ENCODE measurements at regions not wholly inside any gene's neighbourhood (a gene's known extent, or its start where the extent isn't known, plus 50 kb on each side); places are given as distances from the start of the nearest gene placed in this dataset.
A peak's percentile ranks its signal among the peaks of the same experiment; 100 is the strongest.
"Not testable (repeated sequence)": the region's sequence is repeated elsewhere in the genome, so short reads cannot be mapped to it uniquely, and the experiment has no call there.

- 100% methylated on average over 1 of the region's 3 CpGs for WGBS (ENCODE audit: extremely low coverage, insufficient coverage, insufficient read length)
- H3K4me3 ChIP-seq (ENCODE audit: low read depth, low read length) = peak overlapping the region; percentile 45
Observed at GRCh38 chr9:108247391-108247790, 608.4 kb downstream of the ACTL7B start.

GRCh38 chr9:108245901-108246300 lies 609.9 kb downstream of the ACTL7B start:
- no peak overlapping the region for H3K4me2 ChIP-seq (ENCODE audit: low read length)
- H3K79me2 ChIP-seq (ENCODE audit: control insufficient read depth, insufficient read depth, low read length, poor library complexity) = no peaks in the 10 kb centered on the region
- no peak overlapping the region for H3K9ac ChIP-seq (ENCODE audit: low read length)
- peaks cover 2% of the 10 kb centered on the region for H3K9me3 ChIP-seq (ENCODE audit: insufficient read depth, low read depth, low read length)
- H3K4me3 ChIP-seq (ENCODE audit: low read depth, low read length) = no peak overlapping the region
- no peak overlapping the region for H3K18ac ChIP-seq (ENCODE audit: low read length)
- H3K23ac ChIP-seq (ENCODE audit: low read length) = no peak overlapping the region
- no peaks in the 10 kb centered on the region for H3K4me1 ChIP-seq (ENCODE audit: control insufficient read depth in 1 of 2, insufficient read depth in 2 of 2, low read length in 2 of 2)
- H4K8ac ChIP-seq (ENCODE audit: low read depth, low read length) = no peak overlapping the region
- WGBS (ENCODE audit: extremely low coverage, insufficient coverage, insufficient read length) = no CpG with 5 or more reads among the region's 1 CpG
- H3K27me3 ChIP-seq (ENCODE audit: insufficient read depth, low read length) = no peaks in the 10 kb centered on the region
- H2BK5ac ChIP-seq (ENCODE audit: low read depth, low read length, poor library complexity) = no peak overlapping the region
- no peak overlapping the region for H2BK120ac ChIP-seq (ENCODE audit: insufficient read depth, low read length, poor library complexity)
- H3K36me3 ChIP-seq (ENCODE audit: control insufficient read depth in 1 of 2, insufficient read depth in 2 of 2, low read length in 2 of 2) = no peaks in the 10 kb centered on the region
- no peak overlapping the region for H2BK12ac ChIP-seq (ENCODE audit: low read length)
- H3K14ac ChIP-seq (ENCODE audit: low read length) = no peak overlapping the region
- H4K12ac ChIP-seq (ENCODE audit: low read depth, low read length) = no peak overlapping the region
- no peak overlapping the region for H2AK5ac ChIP-seq (ENCODE audit: low read length)
- H2AFZ ChIP-seq (ENCODE audit: insufficient read depth, low read length, poor library complexity) = no peak overlapping the region
- no peak overlapping the region for H4K91ac ChIP-seq (ENCODE audit: low read depth, low read length)
- H3K79me1 ChIP-seq (ENCODE audit: low read length) = no peaks in the 10 kb centered on the region
- no peak for DNase-seq
- H3K27ac ChIP-seq (ENCODE audit: low read depth, low read length) = no peak overlapping the region
- no peak overlapping the region for H3K4ac ChIP-seq (ENCODE audit: low read depth, low read length)

More at GRCh38 chr9:108247391-108247790, 608.4 kb downstream of the ACTL7B start:
- not testable (repeated sequence) for H2AK5ac ChIP-seq (ENCODE audit: low read length); H3K27me3 ChIP-seq (ENCODE audit: insufficient read depth, low read length); H2AFZ ChIP-seq (ENCODE audit: insufficient read depth, low read length, poor library complexity); H3K9me3 ChIP-seq (ENCODE audit: insufficient read depth, low read depth, low read length); DNase-seq; H3K79me2 ChIP-seq (ENCODE audit: control insufficient read depth, insufficient read depth, low read length, poor library complexity); H2BK5ac ChIP-seq (ENCODE audit: low read depth, low read length, poor library complexity); H3K4ac ChIP-seq (ENCODE audit: low read depth, low read length); H3K4me1 ChIP-seq (ENCODE audit: control insufficient read depth in 1 of 2, insufficient read depth in 2 of 2, low read length in 2 of 2); H3K18ac ChIP-seq (ENCODE audit: low read length); H3K4me2 ChIP-seq (ENCODE audit: low read length); H3K27ac ChIP-seq (ENCODE audit: low read depth, low read length); H3K36me3 ChIP-seq (ENCODE audit: control insufficient read depth in 1 of 2, insufficient read depth in 2 of 2, low read length in 2 of 2); H3K23ac ChIP-seq (ENCODE audit: low read length); H4K12ac ChIP-seq (ENCODE audit: low read depth, low read length); H2BK120ac ChIP-seq (ENCODE audit: insufficient read depth, low read length, poor library complexity); H2BK12ac ChIP-seq (ENCODE audit: low read length); H4K8ac ChIP-seq (ENCODE audit: low read depth, low read length); H3K14ac ChIP-seq (ENCODE audit: low read length); H3K9ac ChIP-seq (ENCODE audit: low read length); H3K79me1 ChIP-seq (ENCODE audit: low read length); H4K91ac ChIP-seq (ENCODE audit: low read depth, low read length)

DNA sequence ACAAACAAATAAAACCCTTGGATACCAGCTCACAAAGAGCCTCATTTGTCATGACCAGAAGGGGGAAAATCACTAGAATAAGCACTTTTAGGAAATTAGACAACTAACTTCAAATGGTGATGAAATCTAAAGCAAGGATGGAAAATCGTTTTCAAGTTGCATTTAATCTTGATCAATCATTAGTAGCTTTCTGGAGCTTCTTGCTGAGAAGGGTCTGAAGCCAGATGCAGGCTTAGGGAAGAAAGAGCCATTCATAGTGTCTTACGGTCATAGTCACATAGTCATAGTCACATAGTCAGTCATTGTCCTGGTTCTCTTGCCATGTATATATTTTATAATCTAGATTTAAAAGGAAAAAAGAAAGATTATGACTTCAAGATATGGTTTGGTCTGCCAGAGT lies 610.5 kb downstream of the ACTL7B start:
- no peak overlapping the region for H2BK120ac ChIP-seq (ENCODE audit: insufficient read depth, low read length, poor library complexity)
- H3K27me3 ChIP-seq (ENCODE audit: insufficient read depth, low read length) = no peaks in the 10 kb centered on the region
- no peak overlapping the region for H3K9ac ChIP-seq (ENCODE audit: low read length)
- H4K8ac ChIP-seq (ENCODE audit: low read depth, low read length) = no peak overlapping the region
- H3K4me3 ChIP-seq (ENCODE audit: low read depth, low read length) = no peak overlapping the region
- no peak overlapping the region for H3K18ac ChIP-seq (ENCODE audit: low read length)
- no peak overlapping the region for H2BK5ac ChIP-seq (ENCODE audit: low read depth, low read length, poor library complexity)
- H3K4ac ChIP-seq (ENCODE audit: low read depth, low read length) = no peak overlapping the region
- no peak overlapping the region for H4K91ac ChIP-seq (ENCODE audit: low read depth, low read length)
- no peaks in the 10 kb centered on the region for H3K79me1 ChIP-seq (ENCODE audit: low read length)
- H2AFZ ChIP-seq (ENCODE audit: insufficient read depth, low read length, poor library complexity) = no peak overlapping the region
- no peak overlapping the region for H3K23ac ChIP-seq (ENCODE audit: low read length)
- H3K27ac ChIP-seq (ENCODE audit: low read depth, low read length) = no peak overlapping the region
- H3K79me2 ChIP-seq (ENCODE audit: control insufficient read depth, insufficient read depth, low read length, poor library complexity) = no peaks in the 10 kb centered on the region
- no peak overlapping the region for H4K12ac ChIP-seq (ENCODE audit: low read depth, low read length)
- no peak overlapping the region for H3K4me2 ChIP-seq (ENCODE audit: low read length)
- peaks cover 2% of the 10 kb centered on the region for H3K9me3 ChIP-seq (ENCODE audit: insufficient read depth, low read depth, low read length)
- H3K14ac ChIP-seq (ENCODE audit: low read length) = no peak overlapping the region
- no peak for DNase-seq
- no peak overlapping the region for H2AK5ac ChIP-seq (ENCODE audit: low read length)
- WGBS (ENCODE audit: extremely low coverage, insufficient coverage, insufficient read length) = no CpG with 5 or more reads among the region's 2 CpGs
- H3K4me1 ChIP-seq (ENCODE audit: control insufficient read depth in 1 of 2, insufficient read depth in 2 of 2, low read length in 2 of 2) = no peaks in the 10 kb centered on the region
- no peak overlapping the region for H2BK12ac ChIP-seq (ENCODE audit: low read length)
- no peaks in the 10 kb centered on the region for H3K36me3 ChIP-seq (ENCODE audit: control insufficient read depth in 1 of 2, insufficient read depth in 2 of 2, low read length in 2 of 2)

GRCh38 chr9:108244686-108245085 lies 611.1 kb downstream of the ACTL7B start:
- H3K27me3 ChIP-seq (ENCODE audit: insufficient read depth, low read length) = no peaks in the 10 kb centered on the region
- no peaks in the 10 kb centered on the region for H3K79me1 ChIP-seq (ENCODE audit: low read length)
- no peak overlapping the region for H2AFZ ChIP-seq (ENCODE audit: insufficient read depth, low read length, poor library complexity)
- H3K14ac ChIP-seq (ENCODE audit: low read length) = no peak overlapping the region
- H4K12ac ChIP-seq (ENCODE audit: low read depth, low read length) = no peak overlapping the region
- no peak overlapping the region for H4K8ac ChIP-seq (ENCODE audit: low read depth, low read length)
- H3K23ac ChIP-seq (ENCODE audit: low read length) = no peak overlapping the region
- H2AK5ac ChIP-seq (ENCODE audit: low read length) = no peak overlapping the region
- H2BK120ac ChIP-seq (ENCODE audit: insufficient read depth, low read length, poor library complexity) = no peak overlapping the region
- H3K9me3 ChIP-seq (ENCODE audit: insufficient read depth, low read depth, low read length) = peaks cover 2% of the 10 kb centered on the region
- no peak overlapping the region for H3K4me3 ChIP-seq (ENCODE audit: low read depth, low read length)
- no peaks in the 10 kb centered on the region for H3K36me3 ChIP-seq (ENCODE audit: control insufficient read depth in 1 of 2, insufficient read depth in 2 of 2, low read length in 2 of 2)
- no peak overlapping the region for H3K4ac ChIP-seq (ENCODE audit: low read depth, low read length)
- H3K79me2 ChIP-seq (ENCODE audit: control insufficient read depth, insufficient read depth, low read length, poor library complexity) = no peaks in the 10 kb centered on the region
- no peak for DNase-seq
- H3K18ac ChIP-seq (ENCODE audit: low read length) = no peak overlapping the region
- no peaks in the 10 kb centered on the region for H3K4me1 ChIP-seq (ENCODE audit: control insufficient read depth in 1 of 2, insufficient read depth in 2 of 2, low read length in 2 of 2)
- H2BK12ac ChIP-seq (ENCODE audit: low read length) = no peak overlapping the region
- no peak overlapping the region for H3K9ac ChIP-seq (ENCODE audit: low read length)
- H3K4me2 ChIP-seq (ENCODE audit: low read length) = no peak overlapping the region
- no peak overlapping the region for H4K91ac ChIP-seq (ENCODE audit: low read depth, low read length)
- no peak overlapping the region for H3K27ac ChIP-seq (ENCODE audit: low read depth, low read length)
- H2BK5ac ChIP-seq (ENCODE audit: low read depth, low read length, poor library complexity) = no peak overlapping the region
